K562 (cell line): ENCODE measurements at regions not wholly inside any gene's neighbourhood (a gene's known extent, or its start where the extent isn't known, plus 50 kb on each side); places are given as distances from the start of the nearest gene placed in this dataset.

Experiments used
- ATAC-seq: fragments of 200-7000 bp; cut with Tn5 transposase; 3 replicates; pipeline ENCODE4 v1.9.1; 2020; ENCODE audit warnings: moderate library complexity
- BruUV-seq: library from RNA; stranded (reverse); fragments of 400-500 nt; replicated peaks from 2 replicates; lab custom pipeline; 2021; lab: Mats Ljungman, UMichigan
- CTCF ChIA-PET: fragments of 300-600 bp; formaldehyde crosslinking; extraction: SDS; loops from one replicate; lab custom pipeline; 2021; ENCODE audit warnings: low intra/inter-chr PET ratio; lab: Yijun Ruan, JAX
- POLR2A ChIA-PET: fragments of 300-600, 350-650 bp; sonication (Branson Sonifier 250); formaldehyde crosslinking; extraction: SDS; loops from one replicate; lab custom pipeline; 2021; ENCODE audit warnings: antibody characterized with exemption, inconsistent platforms; lab: Yijun Ruan, JAX
- DNase-seq, 4 experiments: peaks; one replicate each; pipeline versions ENCODE4 v3.0.0 to v3.0.0-alpha.2; 2011 to 2018; ENCODE audit warnings: low spot score in 3 of 4, mixed read lengths in 3 of 4; ENCODE audit errors: extremely low read depth in 1 of 4
- FAIRE-seq: peaks from 2 replicates; lab custom pipeline; 2011; peaks lifted over from hg19 to GRCh38; lab: Jason Lieb, UNC
- H2AFZ ChIP-seq: 2 replicates; pipeline ENCODE4 v1.6.0; 2011; ENCODE audit warnings: low read depth, low read length, control low read depth, inconsistent platforms
- H3K27ac ChIP-seq: fragments of 200-600 bp; 3 replicates; pipeline ENCODE4 v1.8.0; 2011; ENCODE audit warnings: low read depth, mild to moderate bottlenecking, control low read depth, inconsistent platforms, low read length, moderate library complexity, mixed read lengths; ENCODE audit errors: extremely low read depth
- H3K27me3 ChIP-seq, 2 experiments: fragments of 300-600 bp in 1 of 2; 2 replicates in 1 of 2; 3 replicates in 1 of 2; pipeline versions ENCODE4 v1.6.0 to v1.8.0; 2011; ENCODE audit warnings: inconsistent platforms in 2 of 2, low read length in 2 of 2, mild to moderate bottlenecking in 1 of 2, mixed read lengths in 1 of 2, moderate library complexity in 1 of 2; ENCODE audit not compliant: control insufficient read depth in 2 of 2, insufficient read depth in 2 of 2
- H3K36me3 ChIP-seq: fragments of 300-600 bp; 3 replicates; pipeline ENCODE4 v1.8.0; 2011; ENCODE audit warnings: mild to moderate bottlenecking, low read length, inconsistent platforms; ENCODE audit not compliant: control insufficient read depth, insufficient read depth
- H3K4me1 ChIP-seq, 2 experiments: fragments of 200-600 bp in 1 of 2; replicated peaks in 1 of 2; 2 replicates in 1 of 2; 3 replicates in 1 of 2; pipeline versions ENCODE4 v1.5.1 to v1.8.0; 2011; ENCODE audit warnings: inconsistent platforms in 2 of 2, low read length in 2 of 2, mild to moderate bottlenecking in 1 of 2, mixed read lengths in 1 of 2, moderate library complexity in 1 of 2; ENCODE audit not compliant: control insufficient read depth in 2 of 2, insufficient read depth in 2 of 2
- H3K4me2 ChIP-seq: 2 replicates; pipeline ENCODE4 v1.6.1; 2011; ENCODE audit warnings: low read length, control low read depth, inconsistent platforms, mixed read lengths; ENCODE audit not compliant: insufficient read depth
- H3K4me3 ChIP-seq: fragments of 200-600 bp; sonication (generic), shearing (Covaris generic); 2 replicates; pipeline ENCODE4 v1.5.1; 2016; ENCODE audit warnings: control low read depth, inconsistent platforms
- H3K79me2 ChIP-seq: fragments of 200-600 bp; 3 replicates; pipeline ENCODE4 v1.8.0; 2011; ENCODE audit warnings: low read length, inconsistent platforms; ENCODE audit not compliant: control insufficient read depth, insufficient read depth
- H3K9ac ChIP-seq, 2 experiments: 2 replicates each; pipeline versions ENCODE4 v1.6.0 to v1.6.1; 2011; ENCODE audit warnings: low read depth in 2 of 2, low read length in 2 of 2, control low read depth in 1 of 2, inconsistent platforms in 1 of 2, mild to moderate bottlenecking in 1 of 2, mixed read lengths in 1 of 2; ENCODE audit not compliant: insufficient read depth in 1 of 2
- H3K9me1 ChIP-seq: one replicate; pipeline ENCODE4 v1.6.0; 2011; ENCODE audit warnings: inconsistent platforms, mild to moderate bottlenecking, low read length, moderate library complexity; ENCODE audit not compliant: control insufficient read depth, insufficient read depth
- H3K9me3 ChIP-seq: replicated peaks from 2 replicates; pipeline ENCODE4 v1.5.1; 2011; ENCODE audit warnings: low read depth, low read length, inconsistent platforms; ENCODE audit not compliant: control insufficient read depth, insufficient read depth
- H4K20me1 ChIP-seq: replicated peaks from 2 replicates; pipeline ENCODE4 v1.6.1; 2011; ENCODE audit warnings: low read length, inconsistent platforms, mixed read lengths; ENCODE audit not compliant: control insufficient read depth, insufficient read depth
- BDP1 ChIP-seq: IDR thresholded peaks from 3 replicates; pipeline ENCODE4 v1.6.1; 2011; ENCODE audit not compliant: insufficient read length, insufficient read depth
- IRF2 ChIP-seq: sonication (generic); formaldehyde crosslinking; IDR thresholded peaks from 2 replicates; pipeline ENCODE4 v1.8.1; 2022; ENCODE audit warnings: mild to moderate bottlenecking, missing genetic modification reagents
- MEF2A ChIP-seq: IDR thresholded peaks from 2 replicates; pipeline ENCODE4 v1.6.1; 2011; ENCODE audit warnings: low read depth, mild to moderate bottlenecking, low read length, moderate library complexity; ENCODE audit not compliant: control insufficient read depth
- PTRF ChIP-seq: fragments of 450-650 bp; IDR thresholded peaks from 2 replicates; pipeline ENCODE4 v1.6.1; 2016; ENCODE audit warnings: mild to moderate bottlenecking, missing genetic modification characterization, missing compliant biosample characterization
- SMARCE1 ChIP-seq: fragments of 450-650 bp; IDR thresholded peaks from 2 replicates; pipeline ENCODE4 v1.7.1; 2016; ENCODE audit warnings: mild to moderate bottlenecking
- ZNF518B ChIP-seq: fragments of 250-450 bp; sonication (Bioruptor Pico); IDR thresholded peaks from 2 replicates; pipeline ENCODE4 v1.5.0; 2021; ENCODE audit warnings: mild to moderate bottlenecking, moderate library complexity
- WGBS: fragments of 100-300 bp; shearing (Covaris generic); methylation state at CpG from one replicate; pipeline ENCODE4 v1.1.6; 2016; ENCODE audit warnings: low coverage, mixed read lengths; ENCODE audit not compliant: insufficient coverage; ENCODE audit errors: missing lambda C conversion rate; 5-methylcytosine and 5-hydroxymethylcytosine counted together
- in situ Hi-C: fragments of 300-500 bp; cut with MboI; formaldehyde crosslinking; loops from 4 replicates; pipeline ENCODE4 v1.15.0; 2018; ENCODE audit warnings: inconsistent platforms, mixed read lengths
- intact Hi-C: fragments of 100-400 bp; cut with micrococcal nuclease; formaldehyde crosslinking; loops from 2 replicates; pipeline ENCODE4 v1.14.2; 2022

GRCh38 chrX:124231451-124231759, 101.1 kb upstream of the TEX13D start:
- Histone ChIP-seq H3K27me3 (no peaks in the 10 kb centered on the region), H3K4me2 (no peak overlapping the region), H3K4me3 (no peak overlapping the region), H3K4me1 (no peaks in the 10 kb centered on the region), H3K79me2 (no peaks in the 10 kb centered on the region), H4K20me1 (no peaks in the 10 kb centered on the region), H3K9me3 (no peaks in the 10 kb centered on the region), H3K9me1 (no peaks in the 10 kb centered on the region), H3K27ac (no peak overlapping the region), H2AFZ (no peak overlapping the region), H3K36me3 (no peaks in the 10 kb centered on the region), H3K9ac (no peak overlapping the region)
- in situ Hi-C loops (no loop called here), intact Hi-C loops (no loop called here)
- TF ChIP-seq IRF2 (no peak), SMARCE1 (no peak), PTRF (no peak), MEF2A (no peak), BDP1 (no peak), ZNF518B (CRISPR knock-in tag) (no peak)
- DNase-seq (no peak), FAIRE-seq (no peak), ATAC-seq (no peak)
- 0% methylated on average over 1 of the region's 1 CpG for WGBS
- CTCF ChIA-PET: no interaction called here
- POLR2A ChIA-PET: no interaction called here
- BruUV-seq: no TSS peak
